ENCODE measurements at regions not wholly inside any gene's neighbourhood (a gene's known extent, or its start where the extent isn't known, plus 50 kb on each side); places are given as distances from the start of the nearest gene placed in this dataset.

GRCh38 chr3:45306406-45307008 lies 80.4 kb upstream of the TMEM158 start:
- no peak for TF ChIP-seq CTCF (IDR thresholded peaks at IDR 0.05)
- no peak for TF ChIP-seq POLR2A (IDR thresholded peaks at IDR 0.05)

Data from suprapubic skin (tissue), 3 donors.